ACC112 (cell line): ENCODE measurements at regions not wholly inside any gene's neighbourhood (a gene's known extent, or its start where the extent isn't known, plus 50 kb on each side); places are given as distances from the start of the nearest gene placed in this dataset.

Experiments
- H2AFZ ChIP-seq: fragments of 200-600 bp; sonication (generic); one replicate; pipeline ENCODE4 v1.6.0; 2017; ENCODE audit warnings: antibody characterized with exemption, low read length; ENCODE audit not compliant: unreplicated experiment
- H3K27ac ChIP-seq: fragments of 200-600 bp; sonication (generic); 2 replicates; pipeline ENCODE4 v1.5.1; 2014; ENCODE audit warnings: low read depth, mild to moderate bottlenecking, antibody characterized with exemption, low read length, moderate library complexity
- H3K27me3 ChIP-seq: fragments of 200-600 bp; sonication (generic); 2 replicates; pipeline ENCODE4 v1.6.1; 2014; ENCODE audit warnings: mild to moderate bottlenecking, antibody characterized with exemption, low read length, moderate library complexity, mixed read lengths; ENCODE audit not compliant: insufficient read depth
- H3K36me3 ChIP-seq: fragments of 200-600 bp; sonication (generic); 2 replicates; pipeline ENCODE4 v1.6.1; 2016; ENCODE audit warnings: mild to moderate bottlenecking, antibody characterized with exemption, low read length, moderate library complexity, mixed read lengths; ENCODE audit not compliant: insufficient read depth
- H3K4me1 ChIP-seq: fragments of 200-600 bp; sonication (generic); one replicate; pipeline ENCODE4 v1.6.1; 2016; ENCODE audit warnings: low read length, mixed read lengths; ENCODE audit not compliant: insufficient read depth, unreplicated experiment, control insufficient read depth
- H3K4me3 ChIP-seq: fragments of 200-600 bp; sonication (generic); 2 replicates; pipeline ENCODE4 v1.5.1; 2014; ENCODE audit warnings: mild to moderate bottlenecking, low read depth, low read length
- H3K79me2 ChIP-seq: fragments of 200-600 bp; sonication (generic); one replicate; pipeline ENCODE4 v1.6.0; 2016; ENCODE audit warnings: low read length; ENCODE audit not compliant: control insufficient read depth, unreplicated experiment, insufficient read depth

- H3K4me3 ChIP-seq: no peak overlapping the region
- H3K4me1 ChIP-seq: peaks cover 16% of the 10 kb centered on the region
- no peaks in the 10 kb centered on the region for H3K79me2 ChIP-seq
- 0 out of 2 replicates have a peak overlapping the region, but pooled peaks have one; percentile 23 for H3K27ac ChIP-seq
- no peaks in the 10 kb centered on the region for H3K36me3 ChIP-seq
- H2AFZ ChIP-seq: no peak overlapping the region
- no peaks in the 10 kb centered on the region for H3K27me3 ChIP-seq
These were observed 73.1 kb upstream of the USP24 start for GRCh38 chr1:55288245-55288644.

GRCh38 chr1:55287723-55288122 is 72.6 kb upstream of the USP24 start:
- Histone ChIP-seq H3K27ac (peak overlapping the region; percentile 23; the same call in 1 of the 2 replicates), H3K4me1 (peaks cover 16% of the 10 kb centered on the region), H3K79me2 (no peaks in the 10 kb centered on the region), H3K27me3 (no peaks in the 10 kb centered on the region), H3K4me3 (no peak overlapping the region), H2AFZ (no peak overlapping the region), H3K36me3 (no peaks in the 10 kb centered on the region)

GRCh38 chr1:55286856-55287602 is 71.9 kb upstream of the USP24 start:
- Histone ChIP-seq H3K27ac (peak overlapping the region; percentile 23; the same call in 1 of the 2 replicates), H3K4me1 (peaks cover 16% of the 10 kb centered on the region), H3K27me3 (no peaks in the 10 kb centered on the region), H3K79me2 (no peaks in the 10 kb centered on the region), H3K4me3 (no peak overlapping the region), H2AFZ (no peak overlapping the region), H3K36me3 (no peaks in the 10 kb centered on the region)

GRCh38 chr1:55285834-55286233 is 70.7 kb upstream of the USP24 start:
- Histone ChIP-seq H3K27ac (no peak overlapping the region), H3K79me2 (no peaks in the 10 kb centered on the region), H3K4me1 (peaks cover 16% of the 10 kb centered on the region), H3K4me3 (no peak overlapping the region), H3K36me3 (no peaks in the 10 kb centered on the region), H3K27me3 (no peaks in the 10 kb centered on the region), H2AFZ (no peak overlapping the region)

GRCh38 chr1:55284856-55285255 is 69.7 kb upstream of the USP24 start:
- Histone ChIP-seq H3K4me3 (no peak overlapping the region), H2AFZ (no peak overlapping the region), H3K4me1 (peaks cover 16% of the 10 kb centered on the region), H3K79me2 (no peaks in the 10 kb centered on the region), H3K36me3 (no peaks in the 10 kb centered on the region), H3K27ac (no peak overlapping the region), H3K27me3 (no peaks in the 10 kb centered on the region)

GRCh38 chr1:55282058-55282457 is 66.9 kb upstream of the USP24 start:
- H3K27ac ChIP-seq: no peak overlapping the region
- no peaks in the 10 kb centered on the region for H3K27me3 ChIP-seq
- H2AFZ ChIP-seq: no peak overlapping the region
- H3K79me2 ChIP-seq: no peaks in the 10 kb centered on the region
- peaks cover 16% of the 10 kb centered on the region for H3K4me1 ChIP-seq
- no peak overlapping the region for H3K4me3 ChIP-seq
- no peaks in the 10 kb centered on the region for H3K36me3 ChIP-seq

- Histone ChIP-seq H3K27ac (no peak overlapping the region), H3K27me3 (no peaks in the 10 kb centered on the region), H2AFZ (no peak overlapping the region), H3K4me3 (no peak overlapping the region), H3K4me1 (peaks cover 23% of the 10 kb centered on the region), H3K79me2 (no peaks in the 10 kb centered on the region), H3K36me3 (no peaks in the 10 kb centered on the region)
These were observed 65.6 kb upstream of the USP24 start for GRCh38 chr1:55280731-55281130.

- no peaks in the 10 kb centered on the region for H3K27me3 ChIP-seq
- no peak overlapping the region for H3K27ac ChIP-seq
- no peak overlapping the region for H2AFZ ChIP-seq
- no peak overlapping the region for H3K4me3 ChIP-seq
- no peaks in the 10 kb centered on the region for H3K79me2 ChIP-seq
- no peaks in the 10 kb centered on the region for H3K36me3 ChIP-seq
- H3K4me1 ChIP-seq: peaks cover 26% of the 10 kb centered on the region
These were observed 64.5 kb upstream of the USP24 start for GRCh38 chr1:55279627-55280026.

GRCh38 chr1:55278378-55278777 is 63.2 kb upstream of the USP24 start:
- H3K36me3 ChIP-seq: no peaks in the 10 kb centered on the region
- H3K27ac ChIP-seq: no peak overlapping the region
- no peak overlapping the region for H2AFZ ChIP-seq
- H3K4me1 ChIP-seq: peaks cover 26% of the 10 kb centered on the region
- no peaks in the 10 kb centered on the region for H3K27me3 ChIP-seq
- no peaks in the 10 kb centered on the region for H3K79me2 ChIP-seq
- no peak overlapping the region for H3K4me3 ChIP-seq

GRCh38 chr1:55277377-55278130 is 62.4 kb upstream of the USP24 start:
- H3K36me3 ChIP-seq: no peaks in the 10 kb centered on the region
- no peaks in the 10 kb centered on the region for H3K79me2 ChIP-seq
- H3K27me3 ChIP-seq: no peaks in the 10 kb centered on the region
- peaks cover 26% of the 10 kb centered on the region for H3K4me1 ChIP-seq
- H2AFZ ChIP-seq: peak overlapping the region; percentile 69
- H3K27ac ChIP-seq: no peak overlapping the region
- no peak overlapping the region for H3K4me3 ChIP-seq
